H9 (cell line): ENCODE measurements at regions not wholly inside any gene's neighbourhood (a gene's known extent, or its start where the extent isn't known, plus 50 kb on each side); places are given as distances from the start of the nearest gene placed in this dataset.

Experiments used
- DNase-seq: peaks from one replicate; pipeline ENCODE4 v3.0.0-alpha.2; 2017
- H2AFZ ChIP-seq: one replicate; pipeline ENCODE4 v1.6.1; 2013; ENCODE audit warnings: mild to moderate bottlenecking, low read length, control low read depth, moderate library complexity
- H2AK5ac ChIP-seq: 2 replicates; pipeline ENCODE4 v1.6.1; 2013; ENCODE audit warnings: low read length, control low read depth, mixed read lengths; ENCODE audit not compliant: insufficient read length
- H2BK120ac ChIP-seq: one replicate; pipeline ENCODE4 v1.6.1; 2013; ENCODE audit warnings: low read depth, mild to moderate bottlenecking, low read length, control low read depth, inconsistent platforms; ENCODE audit not compliant: poor library complexity, severe bottlenecking
- H2BK12ac ChIP-seq: 2 replicates; pipeline ENCODE4 v1.6.1; 2013; ENCODE audit warnings: low read length, control low read depth, mixed read lengths, low read depth; ENCODE audit not compliant: insufficient read length
- H2BK15ac ChIP-seq: 2 replicates; pipeline ENCODE4 v1.6.1; 2013; ENCODE audit warnings: low read depth, low read length, control low read depth
- H2BK20ac ChIP-seq: one replicate; pipeline ENCODE4 v1.6.1; 2013; ENCODE audit warnings: low read depth, mild to moderate bottlenecking, low read length, control low read depth, inconsistent platforms; ENCODE audit not compliant: poor library complexity, severe bottlenecking
- H2BK5ac ChIP-seq: 2 replicates; pipeline ENCODE4 v1.6.1; 2013; ENCODE audit warnings: low read length, control low read depth, mixed read lengths; ENCODE audit not compliant: insufficient read length
- H3K14ac ChIP-seq: 2 replicates; pipeline ENCODE4 v1.6.1; 2013; ENCODE audit warnings: low read length, control low read depth; ENCODE audit not compliant: insufficient read depth
- H3K18ac ChIP-seq: 2 replicates; pipeline ENCODE4 v1.6.1; 2013; ENCODE audit warnings: low read depth, mild to moderate bottlenecking, mixed read lengths, low read length, control low read depth; ENCODE audit not compliant: insufficient read length
- H3K23ac ChIP-seq: 2 replicates; pipeline ENCODE4 v1.6.1; 2013; ENCODE audit warnings: low read length, control low read depth, mixed read lengths, low read depth; ENCODE audit not compliant: insufficient read length
- H3K23me2 ChIP-seq: 2 replicates; pipeline ENCODE4 v1.6.1; 2013; ENCODE audit warnings: low read depth, mild to moderate bottlenecking, mixed read lengths, low read length, control low read depth; ENCODE audit not compliant: insufficient read length, poor library complexity, severe bottlenecking
- H3K27ac ChIP-seq: 2 replicates; pipeline ENCODE4 v1.5.1; 2013; ENCODE audit warnings: low read length, control low read depth, mixed read lengths, low read depth; ENCODE audit not compliant: insufficient read length
- H3K27me3 ChIP-seq: 2 replicates; pipeline ENCODE4 v1.6.1; 2013; ENCODE audit warnings: low read length, control low read depth, inconsistent platforms; ENCODE audit not compliant: insufficient read depth
- H3K4ac ChIP-seq: 2 replicates; pipeline ENCODE4 v1.6.1; 2013; ENCODE audit warnings: low read depth, mild to moderate bottlenecking, control low read depth, inconsistent platforms, low read length, moderate library complexity
- H3K4me1 ChIP-seq: 2 replicates; pipeline ENCODE4 v1.6.1; 2013; ENCODE audit warnings: low read length, control low read depth, inconsistent platforms; ENCODE audit not compliant: insufficient read depth
- H3K4me2 ChIP-seq: 2 replicates; pipeline ENCODE4 v1.6.1; 2013; ENCODE audit warnings: low read length, control low read depth, mixed read lengths; ENCODE audit not compliant: insufficient read length, insufficient read depth
- H3K56ac ChIP-seq: 2 replicates; pipeline ENCODE4 v1.6.1; 2013; ENCODE audit warnings: low read depth, mild to moderate bottlenecking, mixed read lengths, low read length, control low read depth; ENCODE audit not compliant: insufficient read length
- H3K79me1 ChIP-seq: 2 replicates; pipeline ENCODE4 v1.6.1; 2013; ENCODE audit warnings: low read depth, mild to moderate bottlenecking, moderate library complexity, low read length, control low read depth, inconsistent platforms; ENCODE audit not compliant: insufficient read depth, poor library complexity, severe bottlenecking
- H3K79me2 ChIP-seq: 2 replicates; pipeline ENCODE4 v1.6.1; 2013; ENCODE audit warnings: low read length, control low read depth, inconsistent platforms; ENCODE audit not compliant: insufficient read depth
- H3K9ac ChIP-seq: 2 replicates; pipeline ENCODE4 v1.6.1; 2013; ENCODE audit warnings: low read length, control low read depth, mixed read lengths; ENCODE audit not compliant: insufficient read length; ENCODE audit errors: extremely low read depth
- H3K9me3 ChIP-seq: one replicate; pipeline ENCODE4 v1.6.1; 2013; ENCODE audit warnings: low read depth, low read length, inconsistent platforms; ENCODE audit not compliant: control insufficient read depth
- H3T11ph ChIP-seq: one replicate; pipeline ENCODE4 v1.6.1; 2013; ENCODE audit warnings: mild to moderate bottlenecking, low read length, control low read depth, inconsistent platforms
- H4K20me1 ChIP-seq: one replicate; pipeline ENCODE4 v1.6.1; 2013; ENCODE audit not compliant: control insufficient read depth, insufficient read length, insufficient read depth
- H4K5ac ChIP-seq: 2 replicates; pipeline ENCODE4 v1.6.1; 2013; ENCODE audit warnings: low read depth, mild to moderate bottlenecking, mixed read lengths, low read length, control low read depth; ENCODE audit not compliant: insufficient read length
- H4K8ac ChIP-seq: replicated peaks from 2 replicates; pipeline ENCODE4 v1.6.1; 2013; ENCODE audit warnings: low read length, control low read depth, mixed read lengths, low read depth; ENCODE audit not compliant: insufficient read length
- H4K91ac ChIP-seq: 2 replicates; pipeline ENCODE4 v1.6.1; 2013; ENCODE audit warnings: low read depth, mild to moderate bottlenecking, moderate library complexity, mixed read lengths, low read length, control low read depth; ENCODE audit not compliant: insufficient read length
- H3K27ac Mint-ChIP-seq, 3 experiments: 2 replicates in 2 of 3; 3 replicates in 1 of 3; pipeline ENCODE4 v1.8.0; 2020 to 2021; ENCODE audit warnings: mixed read lengths in 3 of 3, mild to moderate bottlenecking in 1 of 3, moderate library complexity in 1 of 3
- H3K27me3 Mint-ChIP-seq: 2 replicates; pipeline ENCODE4 v1.8.0; 2021; ENCODE audit warnings: low read depth, mild to moderate bottlenecking, moderate library complexity, mixed read lengths
- H3K36me3 Mint-ChIP-seq, 3 experiments: 2 replicates in 2 of 3; 3 replicates in 1 of 3; pipeline ENCODE4 v1.8.0; 2020 to 2021; ENCODE audit warnings: low read depth in 3 of 3, mixed read lengths in 3 of 3; ENCODE audit not compliant: insufficient read depth in 1 of 3
- H3K4me1 Mint-ChIP-seq, 2 experiments: 2 replicates each; pipeline ENCODE4 v1.8.0; 2020; ENCODE audit warnings: mixed read lengths in 2 of 2
- H3K4me3 Mint-ChIP-seq, 2 experiments: 2 replicates in 1 of 2; 3 replicates in 1 of 2; pipeline ENCODE4 v1.8.0; 2020 to 2021; ENCODE audit warnings: mild to moderate bottlenecking in 2 of 2, mixed read lengths in 2 of 2, moderate library complexity in 1 of 2
- H3K9me3 Mint-ChIP-seq, 2 experiments: 2 replicates in 1 of 2; 3 replicates in 1 of 2; pipeline ENCODE4 v1.8.0; 2020; ENCODE audit warnings: mild to moderate bottlenecking in 2 of 2, mixed read lengths in 2 of 2, moderate library complexity in 1 of 2
- WGBS: extraction: QIAGEN DNeasy Blood & Tissue Kit; methylation state at CpG from one replicate; pipeline ENCODE4 v1.1.7; 2013; ENCODE audit warnings: missing lambda C conversion rate, low lambda C conversion rate, mixed read lengths; ENCODE audit not compliant: insufficient read length; ENCODE audit errors: extremely low coverage; 5-methylcytosine and 5-hydroxymethylcytosine counted together
- TF ChIP-seq, protein P1 (sequence below): fragments of 200-600 bp; sonication (generic); conservative IDR thresholded peaks from 3 replicates; pipeline ENCODE4 v1.8.0; 2021; ENCODE audit warnings: antibody characterized with exemption, mild to moderate bottlenecking

DNA sequence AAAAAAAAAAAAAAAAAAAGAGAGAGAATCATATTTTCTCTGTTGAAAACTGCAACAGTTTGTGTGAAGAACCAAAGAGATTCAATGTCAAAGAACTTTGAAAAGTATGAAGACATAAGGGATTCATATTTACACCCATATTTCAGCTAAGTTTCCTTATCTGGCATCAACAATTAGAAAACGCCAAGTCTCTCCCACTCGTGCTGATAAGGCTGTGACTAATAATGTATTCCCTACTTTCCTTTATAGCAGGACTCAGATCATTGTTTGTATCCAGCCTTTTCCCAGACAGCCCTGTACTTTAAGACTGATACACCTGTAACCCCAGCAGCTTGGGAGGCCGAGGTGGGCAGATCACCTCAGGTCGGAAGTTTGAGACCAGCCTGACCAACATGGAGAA lies 54.1 kb upstream of the STK32A start:
- H4K20me1 ChIP-seq: no peaks in the 10 kb centered on the region
- Mint-ChIP-seq H3K4me3 (no peak overlapping the region), H3K9me3 (no peaks in the 10 kb centered on the region; a peak in 1 of 5 replicates), H3K36me3 (no peaks in the 10 kb centered on the region), H3K4me1 (no peaks in the 10 kb centered on the region), H3K27me3 (no peaks in the 10 kb centered on the region), H3K27ac (no peak overlapping the region)
- no peak overlapping the region for H4K8ac ChIP-seq
- H3K79me2 ChIP-seq: no peaks in the 10 kb centered on the region
- H3K4me2 ChIP-seq: no peak overlapping the region
- H2AK5ac ChIP-seq: no peak overlapping the region
- no peak overlapping the region for H3K56ac ChIP-seq
- H3K27me3 ChIP-seq: no peaks in the 10 kb centered on the region
- H2BK5ac ChIP-seq: no peak overlapping the region
- H2BK15ac ChIP-seq: no peak overlapping the region
- H3K9me3 ChIP-seq: no peaks in the 10 kb centered on the region
- H3K27ac ChIP-seq: no peak overlapping the region
- H2BK12ac ChIP-seq: no peak overlapping the region
- H3K14ac ChIP-seq: no peak overlapping the region
- H2BK20ac ChIP-seq: no peak overlapping the region
- no peak overlapping the region for H2BK120ac ChIP-seq
- H2AFZ ChIP-seq: no peak overlapping the region
- DNase-seq: no peak
- H3K79me1 ChIP-seq: no peaks in the 10 kb centered on the region
- no peaks in the 10 kb centered on the region for H3K4me1 ChIP-seq
- no peak overlapping the region for H3K9ac ChIP-seq
- no peak overlapping the region for H3K23ac ChIP-seq
- WGBS: no CpG with 5 or more reads among the region's 4 CpGs
- H4K91ac ChIP-seq: no peak overlapping the region
- H3K18ac ChIP-seq: no peak overlapping the region
- no peak overlapping the region for H4K5ac ChIP-seq
- TF ChIP-seq, protein P1, sequence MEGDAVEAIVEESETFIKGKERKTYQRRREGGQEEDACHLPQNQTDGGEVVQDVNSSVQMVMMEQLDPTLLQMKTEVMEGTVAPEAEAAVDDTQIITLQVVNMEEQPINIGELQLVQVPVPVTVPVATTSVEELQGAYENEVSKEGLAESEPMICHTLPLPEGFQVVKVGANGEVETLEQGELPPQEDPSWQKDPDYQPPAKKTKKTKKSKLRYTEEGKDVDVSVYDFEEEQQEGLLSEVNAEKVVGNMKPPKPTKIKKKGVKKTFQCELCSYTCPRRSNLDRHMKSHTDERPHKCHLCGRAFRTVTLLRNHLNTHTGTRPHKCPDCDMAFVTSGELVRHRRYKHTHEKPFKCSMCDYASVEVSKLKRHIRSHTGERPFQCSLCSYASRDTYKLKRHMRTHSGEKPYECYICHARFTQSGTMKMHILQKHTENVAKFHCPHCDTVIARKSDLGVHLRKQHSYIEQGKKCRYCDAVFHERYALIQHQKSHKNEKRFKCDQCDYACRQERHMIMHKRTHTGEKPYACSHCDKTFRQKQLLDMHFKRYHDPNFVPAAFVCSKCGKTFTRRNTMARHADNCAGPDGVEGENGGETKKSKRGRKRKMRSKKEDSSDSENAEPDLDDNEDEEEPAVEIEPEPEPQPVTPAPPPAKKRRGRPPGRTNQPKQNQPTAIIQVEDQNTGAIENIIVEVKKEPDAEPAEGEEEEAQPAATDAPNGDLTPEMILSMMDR: no peak
- H3T11ph ChIP-seq: no peak overlapping the region
- H3K23me2 ChIP-seq: no peaks in the 10 kb centered on the region
- H3K4ac ChIP-seq: no peak overlapping the region
